ENCODE measurements at regions not wholly inside any gene's neighbourhood (a gene's known extent, or its start where the extent isn't known, plus 50 kb on each side); places are given as distances from the start of the nearest gene placed in this dataset.

GRCh38 chr2:77666251-77666980 is 144.2 kb upstream of the LRRTM4 start:
- no peak for TF ChIP-seq EZH2 (IDR thresholded peaks at IDR 0.05; ENCODE audit: low read length, missing control alignments)
- TF ChIP-seq, protein P1, sequence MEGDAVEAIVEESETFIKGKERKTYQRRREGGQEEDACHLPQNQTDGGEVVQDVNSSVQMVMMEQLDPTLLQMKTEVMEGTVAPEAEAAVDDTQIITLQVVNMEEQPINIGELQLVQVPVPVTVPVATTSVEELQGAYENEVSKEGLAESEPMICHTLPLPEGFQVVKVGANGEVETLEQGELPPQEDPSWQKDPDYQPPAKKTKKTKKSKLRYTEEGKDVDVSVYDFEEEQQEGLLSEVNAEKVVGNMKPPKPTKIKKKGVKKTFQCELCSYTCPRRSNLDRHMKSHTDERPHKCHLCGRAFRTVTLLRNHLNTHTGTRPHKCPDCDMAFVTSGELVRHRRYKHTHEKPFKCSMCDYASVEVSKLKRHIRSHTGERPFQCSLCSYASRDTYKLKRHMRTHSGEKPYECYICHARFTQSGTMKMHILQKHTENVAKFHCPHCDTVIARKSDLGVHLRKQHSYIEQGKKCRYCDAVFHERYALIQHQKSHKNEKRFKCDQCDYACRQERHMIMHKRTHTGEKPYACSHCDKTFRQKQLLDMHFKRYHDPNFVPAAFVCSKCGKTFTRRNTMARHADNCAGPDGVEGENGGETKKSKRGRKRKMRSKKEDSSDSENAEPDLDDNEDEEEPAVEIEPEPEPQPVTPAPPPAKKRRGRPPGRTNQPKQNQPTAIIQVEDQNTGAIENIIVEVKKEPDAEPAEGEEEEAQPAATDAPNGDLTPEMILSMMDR (conservative IDR thresholded peaks at IDR 0.05 in 1 of 2, IDR thresholded peaks at IDR 0.05 in 1 of 2; ENCODE audit: low read depth in 1 of 2, low read length in 2 of 2): no peak
